HuH-7 (cell line): ENCODE measurements at regions not wholly inside any gene's neighbourhood (a gene's known extent, or its start where the extent isn't known, plus 50 kb on each side); places are given as distances from the start of the nearest gene placed in this dataset.

Experiments used
- DNase-seq: peaks from one replicate; pipeline ENCODE4 v3.0.0; 2011; ENCODE audit warnings: low spot score

DNA sequence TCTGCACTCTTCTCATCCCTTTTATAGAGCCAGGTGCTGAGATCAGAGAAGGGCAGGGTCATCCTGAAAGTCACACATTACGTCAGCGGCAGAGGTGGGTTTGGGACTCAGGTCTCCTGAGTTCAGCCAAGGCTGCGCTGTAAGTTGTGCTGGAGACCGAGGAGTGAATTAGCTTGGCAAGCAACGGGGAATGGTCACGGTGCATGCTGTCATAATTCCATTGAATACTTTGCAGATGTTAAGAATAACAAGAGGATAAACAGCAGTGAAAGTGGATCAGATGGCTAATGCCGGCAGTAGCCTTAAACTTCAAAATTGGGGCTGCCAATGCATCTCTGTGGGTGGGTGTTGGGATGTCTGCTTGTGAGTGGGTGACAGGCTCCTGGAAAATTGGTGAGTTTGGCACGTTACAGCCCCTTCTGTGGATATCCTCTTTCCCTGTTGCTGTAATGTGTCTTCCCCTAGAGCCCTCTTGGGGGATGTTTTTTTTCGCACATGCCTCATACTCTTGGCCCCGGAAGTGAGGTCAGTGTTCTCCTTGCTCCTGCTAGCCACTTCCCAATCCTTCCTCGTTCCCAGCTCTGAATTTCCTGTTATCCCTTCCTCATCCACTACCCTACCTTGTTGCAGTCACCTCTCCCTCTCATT is 287.1 kb upstream of the SRRM4 start:
- DNase-seq, result no peak

DNA sequence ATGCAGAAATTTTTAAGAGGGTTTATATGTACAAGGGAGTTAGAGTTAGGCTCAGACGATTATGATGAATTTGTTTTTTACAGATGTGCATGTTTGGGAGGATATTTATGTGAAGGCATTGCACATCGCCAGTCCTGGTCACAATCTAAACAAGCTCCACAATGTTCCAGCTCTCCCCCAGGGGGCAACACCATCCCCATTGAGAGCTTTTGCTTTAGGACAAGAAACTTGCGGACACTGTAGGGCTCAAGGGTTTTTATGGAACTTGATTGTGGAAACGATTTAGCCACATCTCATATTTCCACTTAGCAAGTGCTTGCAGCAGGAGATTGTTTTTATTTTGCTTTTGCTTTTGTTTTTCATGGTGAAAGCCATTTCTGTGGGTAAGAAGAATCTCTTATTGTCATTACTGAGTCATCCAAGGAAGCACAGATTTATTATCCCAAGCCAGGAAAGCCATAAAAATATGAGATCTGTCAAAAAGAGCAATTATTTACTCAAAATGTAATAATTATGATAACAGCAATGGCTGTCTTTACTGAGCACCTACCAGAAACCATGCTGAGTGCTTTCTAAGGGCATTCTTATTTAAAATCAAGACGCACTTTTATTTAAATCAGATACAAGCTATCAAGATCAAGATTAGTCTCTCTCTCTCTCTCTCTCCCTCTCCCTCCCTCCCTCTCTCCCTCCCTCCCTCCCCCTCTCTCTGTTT is 276.7 kb upstream of the SRRM4 start:
- DNase-seq, result no peak

DNA sequence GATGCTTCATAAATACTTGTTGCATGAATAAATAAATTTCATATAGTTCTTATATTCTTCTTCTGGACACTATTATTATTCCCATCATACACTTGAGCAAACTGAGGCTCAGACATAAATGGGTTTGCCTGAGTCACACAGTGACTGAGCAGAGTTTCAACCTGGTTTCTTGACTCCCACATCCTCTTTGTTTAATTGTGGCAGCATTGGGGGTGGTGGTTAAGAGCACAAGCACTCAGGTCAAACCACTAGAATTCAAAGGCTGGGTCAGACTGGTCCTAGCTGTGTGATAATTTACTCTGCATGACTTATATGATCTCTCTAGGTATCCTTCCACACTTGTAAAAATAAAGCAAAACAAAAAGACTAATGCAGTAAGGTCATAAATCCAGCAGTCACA is 274.9 kb upstream of the SRRM4 start:
- DNase-seq, result no peak

DNA sequence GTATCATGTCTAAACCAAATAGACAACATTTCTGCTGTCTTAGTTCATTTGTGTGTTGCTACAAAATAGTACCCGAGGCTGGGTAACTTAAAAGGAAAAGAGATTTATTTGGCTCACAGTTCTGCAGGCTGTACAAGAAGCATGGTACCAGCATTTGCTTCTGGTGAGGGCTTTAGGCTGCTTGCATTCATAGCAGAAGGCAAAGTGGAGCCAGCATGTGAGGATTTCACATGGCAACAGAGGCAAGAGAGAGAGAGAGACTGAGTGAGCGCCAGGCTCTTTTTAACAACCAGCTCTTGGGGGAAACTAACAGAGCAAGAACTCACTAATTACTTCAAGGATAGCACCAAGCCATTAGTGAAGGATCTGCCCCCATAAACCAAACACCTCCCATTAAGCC is 271.4 kb upstream of the SRRM4 start:
- DNase-seq, result no peak

DNA sequence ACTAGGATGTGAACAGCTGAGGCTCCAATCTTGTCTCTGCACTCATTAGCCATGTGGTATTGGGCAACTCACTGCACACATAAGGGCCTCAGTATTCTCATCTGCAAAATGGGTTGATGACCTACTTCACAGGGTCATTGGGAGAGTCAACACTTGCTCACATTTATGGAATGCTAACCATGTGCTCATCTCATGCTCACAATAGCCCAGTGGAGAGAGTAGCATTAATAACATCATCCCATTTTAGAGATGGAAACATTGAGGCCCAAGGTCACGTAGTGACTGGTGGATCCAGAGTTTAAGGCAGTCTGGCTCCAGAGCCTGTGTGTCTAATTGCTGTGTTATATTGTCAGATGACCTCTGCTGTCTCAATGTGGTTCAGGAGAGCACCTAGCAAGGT is 270.2 kb upstream of the SRRM4 start:
- no peak for DNase-seq

DNA sequence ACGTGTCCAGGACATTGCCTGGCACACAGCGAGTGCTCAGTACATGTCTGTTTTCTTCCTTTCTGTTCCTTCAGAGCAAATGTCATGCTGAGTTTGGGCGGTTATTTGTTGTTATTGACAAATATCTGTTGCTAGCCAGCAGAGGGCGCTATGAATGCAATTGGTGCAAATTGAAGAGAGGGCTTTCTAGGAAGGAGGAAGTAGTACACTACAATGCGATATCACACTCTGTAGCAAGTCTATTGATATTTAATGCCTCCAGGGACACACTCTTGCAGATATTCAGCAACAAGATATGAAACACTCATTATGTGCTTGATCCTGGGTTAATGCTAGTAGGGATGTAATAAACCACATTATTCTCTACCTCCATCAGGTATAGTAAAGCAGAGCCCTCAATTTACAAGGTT is 267.3 kb upstream of the SRRM4 start:
- DNase-seq, result peak; percentile 41

DNA sequence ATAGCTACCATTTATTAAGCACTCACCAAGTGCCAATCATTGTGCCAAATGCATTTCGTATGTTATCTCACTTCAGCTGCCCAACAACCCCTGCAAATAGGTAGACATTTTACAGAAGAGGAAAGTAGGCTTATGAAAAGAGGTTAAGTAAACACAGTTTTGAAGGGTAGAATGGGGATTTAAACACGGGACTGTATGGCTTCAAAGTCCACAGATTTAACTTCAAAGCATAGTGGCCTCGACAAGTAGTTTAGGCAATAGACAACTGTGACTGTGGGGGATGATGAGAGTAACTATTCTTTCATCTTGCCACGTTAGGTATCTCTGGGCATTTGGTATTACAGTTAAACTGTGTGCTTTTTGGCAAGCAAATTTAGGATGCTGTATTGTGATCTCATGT is 266.8 kb upstream of the SRRM4 start:
- DNase-seq, result peak; percentile 15

DNA sequence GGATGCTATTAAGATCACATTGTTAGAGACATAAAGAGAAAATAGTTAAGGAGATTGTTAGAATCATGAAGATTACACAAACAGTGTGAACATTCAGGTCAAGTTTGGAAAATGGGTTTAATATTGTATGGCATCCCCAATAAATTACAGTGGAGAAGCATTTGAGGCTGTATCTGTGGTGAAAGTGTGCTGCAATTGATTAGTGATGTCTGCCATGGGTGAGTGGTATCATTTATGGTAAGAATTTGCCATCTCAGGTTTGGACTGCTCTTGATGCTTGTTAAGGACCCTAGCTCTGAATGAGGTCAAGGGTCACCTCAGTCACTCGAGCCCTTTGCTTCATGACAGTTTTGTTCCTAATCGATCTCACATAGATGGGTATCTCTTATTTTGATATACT is 265.7 kb upstream of the SRRM4 start:
- DNase-seq, result no peak

DNA sequence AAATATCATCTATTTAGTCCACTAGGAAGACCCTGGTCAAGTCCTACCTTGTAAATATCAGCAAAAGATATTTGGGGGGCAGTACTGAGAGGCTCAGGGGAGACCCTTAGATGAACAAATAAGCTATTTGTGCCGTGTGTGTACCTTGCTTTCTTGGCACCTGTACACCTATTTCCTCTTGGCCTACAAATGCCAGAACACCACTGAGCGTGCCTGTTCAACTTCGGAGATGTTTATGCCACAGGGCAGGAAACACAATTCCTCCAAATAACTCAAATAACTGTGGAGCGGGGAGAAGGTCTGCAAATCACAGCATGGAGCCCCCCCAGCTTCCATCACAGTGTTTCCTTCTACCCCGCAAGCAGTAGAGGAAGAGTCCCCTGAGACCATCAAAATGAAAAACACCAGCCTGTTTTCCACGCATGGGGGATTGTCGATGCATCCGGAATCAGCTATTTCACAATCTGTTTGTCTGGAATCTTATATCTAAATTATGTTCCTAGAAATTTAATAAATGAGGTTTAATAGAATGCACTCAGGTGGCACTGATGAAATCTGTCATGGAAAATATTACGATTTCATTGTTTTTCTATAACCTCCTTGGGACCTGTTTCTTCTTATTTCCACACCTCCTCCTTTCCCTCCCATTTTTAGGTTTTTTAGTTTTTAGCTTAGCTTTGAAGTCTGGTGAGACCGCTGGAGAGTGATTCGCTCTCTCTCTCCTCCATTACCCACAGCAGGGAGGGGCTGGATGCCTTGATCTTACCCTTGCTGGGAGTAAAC is 254.0 kb upstream of the SRRM4 start:
- no peak for DNase-seq

DNA sequence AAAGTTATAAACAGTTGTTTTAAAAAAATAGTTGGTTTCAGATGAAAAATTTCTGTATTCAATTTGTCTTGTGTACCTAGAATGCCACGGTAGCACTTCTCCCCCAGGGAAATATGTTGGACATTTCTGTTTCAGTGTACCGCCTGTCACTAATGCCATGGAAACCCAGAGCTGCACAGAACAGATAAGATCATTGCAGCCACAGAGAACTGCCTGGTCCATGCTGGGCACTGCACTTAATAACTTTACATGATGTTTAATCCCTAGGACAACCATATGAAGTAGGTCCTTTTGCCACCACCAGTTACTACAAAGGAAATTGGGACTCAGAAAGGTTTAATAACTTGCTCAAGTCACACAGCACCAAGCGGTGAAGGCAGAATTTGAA is 253.4 kb upstream of the SRRM4 start:
- DNase-seq, result no peak

DNA sequence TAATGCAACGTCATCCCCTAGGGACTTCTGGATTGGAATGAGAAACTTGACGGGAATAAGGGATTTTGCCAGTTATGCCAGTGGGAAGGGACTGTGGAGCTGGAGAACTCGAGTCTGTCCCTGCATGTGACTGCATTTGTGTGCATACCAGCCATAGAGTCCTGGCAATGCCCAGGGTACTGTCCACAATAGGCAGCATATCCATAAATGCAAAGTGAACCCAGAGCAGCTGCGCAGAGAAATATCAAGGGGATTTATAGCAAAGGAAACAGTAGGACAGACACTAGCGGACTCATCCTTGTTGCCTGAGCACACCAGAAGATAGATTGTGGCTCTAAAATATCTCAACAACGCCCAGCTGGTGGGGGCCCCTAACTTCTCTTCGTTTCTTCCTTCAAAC is 247.1 kb upstream of the SRRM4 start:
- DNase-seq, result no peak

DNA sequence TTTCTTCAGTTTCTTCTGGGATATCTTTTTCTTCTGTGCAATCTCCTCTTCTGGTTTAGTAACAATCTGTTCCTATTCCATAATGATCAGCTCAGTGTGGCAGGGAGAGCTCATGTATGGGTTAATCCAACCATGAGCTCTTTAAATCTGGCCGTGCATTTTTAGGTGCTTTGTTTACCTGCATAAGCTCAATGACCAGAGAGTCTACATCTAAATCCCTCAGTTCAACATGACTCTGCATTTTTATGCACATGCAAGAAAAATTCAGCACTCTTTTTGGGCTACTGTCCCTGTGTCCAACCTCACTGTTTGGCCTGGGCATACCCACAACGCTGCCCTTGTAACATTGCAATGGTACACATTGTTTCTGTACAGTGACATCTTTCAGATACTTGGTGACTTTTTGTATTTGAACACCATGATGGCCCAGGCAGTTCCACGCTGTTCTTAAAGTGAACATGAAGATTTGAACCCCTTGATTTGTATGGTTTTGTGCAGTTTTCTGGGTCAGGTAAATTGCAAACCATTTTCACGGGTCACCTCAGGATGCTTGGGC is 243.3 kb upstream of the SRRM4 start:
- DNase-seq, result no peak

DNA sequence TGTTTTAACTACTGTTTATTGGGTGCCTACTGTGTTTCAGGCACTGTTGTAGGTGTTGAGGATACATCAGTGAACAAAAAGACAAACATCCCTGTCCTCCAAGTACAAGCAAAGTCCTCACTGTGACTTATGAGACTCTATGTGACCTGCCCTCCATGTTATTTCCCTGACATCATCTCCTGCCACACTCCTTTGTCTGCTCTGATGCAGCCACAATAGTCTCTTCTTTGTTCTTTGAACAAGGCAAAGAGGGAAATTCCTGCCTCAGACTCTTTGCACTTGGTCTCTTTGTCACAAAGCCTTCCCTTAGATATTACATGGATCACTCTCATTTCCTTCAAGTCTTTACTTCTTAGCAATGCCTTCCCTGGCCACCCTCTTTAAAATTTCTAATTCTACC is 240.1 kb upstream of the SRRM4 start:
- DNase-seq, result no peak

DNA sequence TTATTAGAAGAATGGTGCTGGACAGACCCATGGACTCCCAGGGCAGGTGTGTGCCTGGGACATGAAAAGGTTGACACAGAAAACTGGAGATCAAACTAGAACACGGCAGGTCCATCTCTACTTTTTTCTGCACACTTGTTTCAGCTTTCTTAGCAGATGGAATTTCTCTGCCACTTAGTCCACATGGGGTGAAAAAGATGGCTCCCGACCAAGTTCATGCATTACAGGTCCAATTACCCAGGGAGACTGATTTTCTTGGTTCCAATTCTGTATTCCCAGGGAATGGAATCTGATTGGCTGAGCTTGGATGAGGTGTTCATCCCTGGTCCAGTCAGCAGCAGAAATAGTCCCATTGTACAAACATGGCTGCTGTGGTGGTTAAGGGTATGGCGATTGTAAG is 238.9 kb upstream of the SRRM4 start:
- DNase-seq, result no peak

DNA sequence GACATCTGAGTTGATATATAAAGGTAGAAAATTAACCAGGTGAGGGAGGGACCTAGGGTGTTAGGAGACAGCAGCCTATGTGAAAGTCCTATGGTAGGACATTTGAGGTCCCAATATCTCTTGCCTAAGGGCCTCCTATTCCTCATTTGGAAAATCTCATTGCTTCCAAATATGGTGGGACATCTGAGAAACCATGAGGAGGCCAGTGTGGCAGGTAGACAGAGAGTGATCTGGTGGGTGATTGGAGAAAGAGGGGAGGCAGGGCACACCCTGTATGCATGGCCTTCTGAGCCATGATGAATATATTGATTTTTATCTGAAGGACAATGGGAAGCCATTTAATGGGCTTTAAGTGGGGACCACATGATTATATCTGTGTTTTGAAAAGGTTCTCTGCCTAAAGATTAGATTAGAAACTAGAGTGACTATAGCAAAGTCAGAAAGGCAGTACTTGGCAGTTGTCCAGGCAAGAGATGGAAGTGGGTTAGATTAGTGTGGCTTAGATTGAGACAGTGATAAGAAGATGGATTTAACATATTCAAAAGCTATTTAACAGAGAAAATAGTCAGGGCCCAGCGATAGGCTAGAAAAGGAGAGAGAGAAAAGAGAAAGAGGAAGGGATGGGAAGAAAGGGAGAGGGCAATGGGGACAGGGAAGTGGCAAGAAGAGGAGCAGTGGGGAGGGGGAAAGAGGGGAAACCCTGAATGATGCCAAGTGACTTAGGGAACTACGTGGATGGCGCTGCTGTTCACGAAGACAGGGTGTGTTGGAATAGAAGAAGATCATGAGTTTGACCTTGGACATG is 237.2 kb upstream of the SRRM4 start:
- DNase-seq, result no peak

DNA sequence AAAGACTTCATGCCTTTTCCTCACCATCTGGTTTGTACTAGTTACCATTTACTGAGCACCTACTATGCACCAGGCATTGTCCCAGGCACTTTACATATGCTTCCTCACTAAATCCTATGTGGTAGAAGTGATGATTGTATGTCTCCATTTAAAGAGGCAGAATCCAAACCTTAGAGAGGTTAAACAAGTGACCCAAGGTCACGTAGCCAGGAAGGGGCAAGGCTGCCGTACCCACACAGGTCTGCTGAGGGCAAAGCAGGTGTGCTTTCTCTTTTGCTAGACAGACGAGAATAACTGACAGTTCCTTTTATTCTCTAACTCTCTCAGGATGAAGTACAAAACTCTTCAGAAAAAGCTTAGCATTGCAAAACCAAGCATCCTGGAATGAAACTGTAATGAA is 235.2 kb upstream of the SRRM4 start:
- DNase-seq, result no peak

DNA sequence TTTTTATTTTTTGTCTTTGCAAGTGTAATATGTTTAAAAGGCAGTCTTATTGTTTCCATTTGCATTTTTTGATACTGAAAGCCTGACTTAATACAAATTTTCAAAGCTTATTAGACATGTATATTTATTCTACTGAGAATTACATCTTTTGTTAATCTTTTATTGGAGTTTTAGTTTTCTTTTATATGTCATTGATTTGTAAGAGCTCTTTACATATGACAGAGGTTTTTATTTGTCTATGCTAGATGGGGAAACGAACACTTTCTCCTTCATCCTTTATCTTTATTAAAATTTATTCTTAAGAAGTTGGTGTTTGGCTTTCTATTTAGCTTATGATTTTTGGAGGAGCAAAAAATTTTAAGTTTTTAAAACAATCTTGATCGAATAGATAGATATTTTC is 234.4 kb upstream of the SRRM4 start:
- no peak for DNase-seq

DNA sequence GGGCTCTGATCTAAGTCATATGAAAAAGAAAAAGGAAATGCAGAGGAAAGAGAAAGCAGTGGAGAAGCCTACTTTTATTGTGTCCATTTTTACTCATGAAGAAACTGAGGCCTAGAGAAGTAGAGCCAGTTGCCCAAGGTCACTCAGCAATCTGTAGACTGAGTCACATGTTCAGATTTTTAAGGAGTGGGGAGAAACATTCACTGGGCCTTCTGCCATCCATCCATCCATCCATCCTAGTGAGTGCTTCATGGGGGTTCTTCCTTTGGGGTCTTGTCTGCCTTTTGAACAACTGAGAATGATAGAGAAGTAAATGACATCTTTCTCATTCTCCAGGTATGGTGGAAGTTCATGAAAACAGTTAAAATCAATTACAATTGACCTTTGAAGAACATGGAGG is 233.6 kb upstream of the SRRM4 start:
- DNase-seq, result no peak

DNA sequence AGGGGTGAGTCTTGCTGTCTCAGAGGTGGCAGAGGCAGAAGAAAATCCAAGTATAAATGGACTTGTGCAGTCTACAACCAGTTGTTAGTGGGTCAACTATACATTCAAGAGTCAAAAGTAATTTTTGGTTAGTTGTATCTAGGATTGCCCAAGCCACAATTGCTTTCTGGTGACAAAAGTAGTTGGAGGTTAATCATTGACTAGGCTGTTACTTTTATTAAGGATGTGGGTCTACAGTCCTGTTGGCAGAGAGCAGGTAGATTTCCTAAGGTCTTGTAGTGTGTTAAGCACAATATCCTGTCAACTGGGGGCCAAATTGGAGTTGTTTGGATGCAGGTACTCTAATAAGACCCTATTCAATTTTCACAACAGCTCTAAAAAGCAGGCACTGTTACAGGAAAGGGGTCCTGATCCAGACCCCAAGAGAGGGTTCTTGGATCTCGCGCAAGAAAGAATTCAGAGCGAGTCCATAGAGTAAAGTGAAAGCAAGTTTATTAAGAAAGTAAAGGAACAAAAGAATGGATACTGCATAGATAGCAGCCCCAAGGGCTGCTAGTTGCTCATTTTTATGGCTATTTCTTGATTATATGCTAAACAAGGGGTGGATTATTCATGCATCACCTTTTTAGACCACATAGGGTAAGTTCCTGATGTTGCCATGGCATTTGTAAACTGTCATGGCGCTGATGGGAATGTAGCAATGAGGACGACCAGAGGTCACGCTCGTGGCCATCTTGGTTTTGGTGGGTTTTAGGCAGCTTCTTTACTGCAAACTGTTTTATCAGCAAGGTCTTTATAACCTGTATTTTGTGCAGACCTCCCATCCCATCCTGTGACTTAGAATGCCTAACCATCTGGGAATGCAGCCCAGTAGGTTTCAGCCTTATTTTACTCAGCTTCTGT is 232.6 kb upstream of the SRRM4 start:
- peak; percentile 4 for DNase-seq

DNA sequence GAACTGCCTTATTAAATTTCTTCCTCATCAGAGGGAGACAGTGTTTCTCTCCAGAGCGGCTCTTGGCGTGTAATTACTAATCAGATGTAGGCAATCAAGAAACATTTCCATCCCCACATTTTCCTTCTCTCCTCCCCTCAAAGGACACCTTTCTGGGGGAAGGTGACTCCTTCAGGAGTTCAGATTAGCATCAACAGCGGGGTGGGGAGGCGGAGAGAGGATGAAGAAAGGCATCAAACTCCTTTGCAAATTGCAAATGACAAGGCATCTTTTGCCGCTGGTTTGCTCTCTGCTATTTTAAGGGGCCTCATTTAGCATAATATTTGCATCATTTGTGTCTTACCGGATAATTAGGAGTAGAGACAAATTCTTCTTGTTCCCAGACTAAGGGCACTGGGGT is 231.7 kb upstream of the SRRM4 start:
- DNase-seq, result no peak

DNA sequence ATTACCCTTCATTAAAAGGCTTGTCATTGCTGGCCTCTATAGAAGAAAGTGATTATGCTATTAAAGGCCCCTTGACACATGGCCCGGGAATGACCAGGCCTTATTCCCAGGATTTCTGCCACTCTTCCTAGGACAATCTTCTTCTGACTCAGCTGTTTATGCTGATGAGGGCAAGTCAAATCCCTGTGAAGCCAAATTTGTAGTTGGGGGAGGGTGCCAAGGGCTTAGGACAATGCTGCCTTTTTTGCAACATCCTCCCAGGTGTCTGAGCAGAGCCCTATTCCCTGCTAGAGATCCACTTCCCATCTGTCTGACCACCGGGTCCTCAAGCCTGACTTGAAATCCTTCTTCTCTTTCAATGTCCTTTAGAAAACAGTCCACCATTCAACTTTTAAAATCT is 230.7 kb upstream of the SRRM4 start:
- DNase-seq, result no peak
